Omental fat pad (tissue), 3 donors: ENCODE measurements at regions not wholly inside any gene's neighbourhood (a gene's known extent, or its start where the extent isn't known, plus 50 kb on each side); places are given as distances from the start of the nearest gene placed in this dataset.
"Not testable (repeated sequence)": the region's sequence is repeated elsewhere in the genome, so short reads cannot be mapped to it uniquely, and the experiment has no call there.

Experiments
- ATAC-seq: fragments of 150-250 bp; one replicate; pipeline ENCODE4 v1.9.1; 2016; ENCODE audit warnings: mild to moderate bottlenecking, moderate library complexity; ENCODE audit not compliant: low FRiP score
- DNase-seq: peaks from one replicate; pipeline ENCODE4 v3.0.0-alpha.2; 2019; ENCODE audit warnings: low spot score
- TF ChIP-seq, protein P1 (sequence below), 3 donors: fragments of 450-650 bp; IDR thresholded peaks; one replicate each; pipeline ENCODE4 v1.5.1; 2016 to 2017; ENCODE audit warnings: antibody characterized with exemption in 3 of 3, mild to moderate bottlenecking in 3 of 3, moderate library complexity in 2 of 3

GRCh38 chr14:106803379-106803778, 1277.0 kb downstream of the TMEM121 start:
- no peak for DNase-seq
- TF ChIP-seq, protein P1, sequence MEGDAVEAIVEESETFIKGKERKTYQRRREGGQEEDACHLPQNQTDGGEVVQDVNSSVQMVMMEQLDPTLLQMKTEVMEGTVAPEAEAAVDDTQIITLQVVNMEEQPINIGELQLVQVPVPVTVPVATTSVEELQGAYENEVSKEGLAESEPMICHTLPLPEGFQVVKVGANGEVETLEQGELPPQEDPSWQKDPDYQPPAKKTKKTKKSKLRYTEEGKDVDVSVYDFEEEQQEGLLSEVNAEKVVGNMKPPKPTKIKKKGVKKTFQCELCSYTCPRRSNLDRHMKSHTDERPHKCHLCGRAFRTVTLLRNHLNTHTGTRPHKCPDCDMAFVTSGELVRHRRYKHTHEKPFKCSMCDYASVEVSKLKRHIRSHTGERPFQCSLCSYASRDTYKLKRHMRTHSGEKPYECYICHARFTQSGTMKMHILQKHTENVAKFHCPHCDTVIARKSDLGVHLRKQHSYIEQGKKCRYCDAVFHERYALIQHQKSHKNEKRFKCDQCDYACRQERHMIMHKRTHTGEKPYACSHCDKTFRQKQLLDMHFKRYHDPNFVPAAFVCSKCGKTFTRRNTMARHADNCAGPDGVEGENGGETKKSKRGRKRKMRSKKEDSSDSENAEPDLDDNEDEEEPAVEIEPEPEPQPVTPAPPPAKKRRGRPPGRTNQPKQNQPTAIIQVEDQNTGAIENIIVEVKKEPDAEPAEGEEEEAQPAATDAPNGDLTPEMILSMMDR (IDR thresholded peaks at IDR 0.05), result no peak
- ATAC-seq, result no peak

- ATAC-seq (no peak), DNase-seq (no peak)
- TF ChIP-seq, protein P1 (IDR thresholded peaks at IDR 0.05), result no peak
These were observed 1281.1 kb downstream of the TMEM121 start for GRCh38 chr14:106807493-106807892.

DNA sequence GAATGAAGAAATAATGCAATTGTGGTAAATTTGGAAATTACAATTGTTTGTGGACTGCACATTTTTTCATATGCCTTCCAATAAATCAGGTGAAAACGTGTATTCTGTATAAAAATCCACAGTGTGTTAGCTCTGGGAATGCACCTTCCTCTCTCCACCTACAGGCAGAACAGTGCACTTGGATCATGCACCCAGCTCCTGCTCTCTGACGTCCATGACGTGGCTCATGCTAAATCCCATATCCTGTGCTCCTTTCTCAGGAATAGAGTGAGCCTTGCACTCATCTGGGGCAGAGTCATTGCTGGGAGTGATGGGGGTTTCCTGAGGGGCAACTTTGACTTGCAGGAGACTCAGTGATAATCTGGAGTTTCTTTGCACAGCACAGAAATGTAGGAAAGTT, 1282.1 kb downstream of the TMEM121 start:
- TF ChIP-seq, protein P1 (IDR thresholded peaks at IDR 0.05), result no peak
- ATAC-seq (no peak), DNase-seq (no peak)

GRCh38 chr14:106808907-106809306, 1282.5 kb downstream of the TMEM121 start:
- DNase-seq (no peak), ATAC-seq (no peak)
- TF ChIP-seq, protein P1 (IDR thresholded peaks at IDR 0.05), result no peak

DNA sequence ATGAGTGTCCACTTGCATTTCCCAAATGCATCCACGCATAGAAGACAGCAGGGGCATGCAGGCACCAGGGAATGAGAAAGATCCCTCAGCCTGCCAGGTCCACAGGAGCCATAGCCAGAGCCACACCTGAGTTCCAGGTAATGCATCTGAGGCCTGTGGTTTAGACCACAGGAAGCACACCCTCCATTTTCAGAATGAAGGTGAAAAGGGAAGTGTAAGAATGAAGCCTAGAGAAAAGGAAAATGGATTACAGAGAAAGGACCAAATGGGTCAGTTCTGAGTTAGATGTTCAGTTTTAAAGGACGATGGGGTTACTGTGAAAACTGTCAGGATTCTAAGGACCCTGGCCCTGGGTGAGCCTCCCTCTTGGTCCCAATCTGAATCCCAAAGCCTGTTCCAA, 1283.2 kb downstream of the TMEM121 start:
- TF ChIP-seq, protein P1 (IDR thresholded peaks at IDR 0.05), result no peak
- ATAC-seq (no peak), DNase-seq (no peak)

DNA sequence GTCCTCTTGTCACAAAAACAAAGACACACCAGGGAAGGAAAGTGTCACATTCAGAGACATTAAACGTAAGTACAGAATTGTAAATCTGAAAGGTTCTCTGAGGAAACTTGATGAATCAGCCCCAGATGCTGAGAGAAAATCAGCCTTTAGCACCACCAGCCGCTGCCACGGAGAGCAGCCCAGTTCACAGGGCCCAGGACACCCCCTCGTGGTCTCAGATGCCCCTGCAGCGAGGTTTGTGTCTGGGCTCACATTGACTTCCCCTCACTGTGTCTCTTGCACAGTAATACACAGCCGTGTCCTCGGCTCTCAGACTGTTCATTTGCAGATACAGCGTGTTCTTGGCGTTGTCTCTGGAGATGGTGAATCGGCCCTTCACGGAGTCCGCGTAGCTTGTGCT, 1283.8 kb downstream of the TMEM121 start:
- not testable (repeated sequence) for DNase-seq, ATAC-seq

- ATAC-seq (no peak), DNase-seq (no peak)
- TF ChIP-seq, protein P1 (IDR thresholded peaks at IDR 0.05), result no peak
These were observed 1284.8 kb downstream of the TMEM121 start for GRCh38 chr14:106811162-106811561.
